HL-60/S4 treated with phorbol 12-myristate 13-acetate at 8.2 ng/mL for 4 days and 3 days (cell line): ENCODE measurements at regions not wholly inside any gene's neighbourhood (a gene's known extent, or its start where the extent isn't known, plus 50 kb on each side); places are given as distances from the start of the nearest gene placed in this dataset.
"Not testable (repeated sequence)": the region's sequence is repeated elsewhere in the genome, so short reads cannot be mapped to it uniquely, and the experiment has no call there.

Experiments used
- in situ Hi-C: fragments of 300-500 bp; cut with MboI; formaldehyde crosslinking; loops from 2 replicates; pipeline ENCODE4 v1.15.0; 2022; ENCODE audit warnings: low sequenced_read_pairs

DNA sequence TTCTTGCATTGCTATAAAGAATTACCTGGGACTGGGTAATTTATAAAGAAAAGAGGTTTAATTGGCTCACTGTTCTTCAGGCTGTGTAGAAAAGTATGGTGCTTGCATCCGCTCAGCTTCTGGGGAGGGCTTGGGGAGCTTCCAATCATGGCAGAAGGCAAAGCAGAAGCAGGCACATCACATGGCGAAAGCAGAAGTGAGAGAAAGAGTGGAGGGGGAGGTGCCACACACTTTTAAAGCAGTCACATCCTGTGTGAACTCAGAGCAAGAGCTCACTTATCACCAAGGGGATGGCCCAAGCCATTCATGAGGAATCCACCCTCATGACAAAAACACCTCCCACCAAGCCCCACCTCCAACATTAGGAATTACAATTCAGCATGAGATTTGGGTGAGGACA, 303.5 kb downstream of the OTUD1 start:
- in situ Hi-C loops = no loop called here

DNA sequence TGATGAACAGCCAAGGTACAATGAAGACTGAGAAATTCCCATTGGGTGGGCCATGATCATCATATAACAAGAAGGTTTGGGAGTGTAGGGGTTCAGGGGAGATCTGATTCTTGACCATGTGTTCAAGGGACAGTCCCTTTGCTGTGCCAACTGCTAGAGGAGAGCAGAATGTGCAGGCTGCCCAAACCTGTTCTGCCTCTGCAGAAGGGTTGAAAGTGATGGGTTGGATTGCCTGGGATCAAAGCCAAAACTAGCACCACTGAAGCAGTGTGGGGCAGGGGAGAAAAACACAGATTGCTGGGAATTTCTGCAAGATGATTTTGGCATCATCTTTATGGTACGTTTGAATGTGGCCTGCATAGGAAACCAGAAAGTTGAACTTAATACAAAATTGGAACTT, 303.9 kb downstream of the OTUD1 start:
- in situ Hi-C loops = no loop called here

DNA sequence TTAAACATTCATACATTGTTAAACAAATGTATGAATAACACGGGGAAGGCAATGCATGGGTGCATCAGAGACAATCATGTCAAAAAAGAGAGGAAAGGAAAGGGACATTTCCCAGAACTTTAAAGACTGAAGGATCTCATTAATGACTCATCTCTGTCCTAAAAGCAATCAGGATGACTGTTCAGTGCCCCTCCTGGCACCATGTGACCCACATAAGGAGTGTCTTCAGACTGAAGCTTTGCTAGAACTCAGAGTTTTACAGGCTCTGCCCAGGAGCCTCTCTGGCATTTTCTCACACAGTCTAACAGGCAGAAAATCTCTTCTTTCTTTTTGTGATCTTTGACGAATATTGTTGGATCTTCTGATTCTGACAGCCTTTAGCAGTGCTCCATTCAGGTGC, 315.3 kb downstream of the OTUD1 start:
- in situ Hi-C loops = no loop called here

DNA sequence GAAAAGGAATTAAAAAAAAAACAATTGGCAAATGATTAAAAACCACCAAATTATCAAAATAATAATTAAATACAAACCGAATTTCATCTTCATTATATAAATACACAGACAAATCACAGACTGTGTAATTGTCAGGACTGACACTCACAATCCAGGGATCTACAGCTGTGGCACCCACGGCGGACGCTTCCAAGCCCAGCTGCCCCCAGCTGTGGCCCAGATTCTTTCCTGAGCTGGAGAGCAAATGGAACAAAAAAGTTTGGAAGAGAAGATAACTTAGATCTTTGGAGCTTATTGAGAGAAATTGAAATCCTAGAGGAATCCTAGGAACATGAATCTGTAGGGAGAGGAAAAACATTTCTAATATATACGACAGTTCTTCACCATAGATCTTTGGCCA, 316.1 kb downstream of the OTUD1 start:
- in situ Hi-C loops = no loop called here

DNA sequence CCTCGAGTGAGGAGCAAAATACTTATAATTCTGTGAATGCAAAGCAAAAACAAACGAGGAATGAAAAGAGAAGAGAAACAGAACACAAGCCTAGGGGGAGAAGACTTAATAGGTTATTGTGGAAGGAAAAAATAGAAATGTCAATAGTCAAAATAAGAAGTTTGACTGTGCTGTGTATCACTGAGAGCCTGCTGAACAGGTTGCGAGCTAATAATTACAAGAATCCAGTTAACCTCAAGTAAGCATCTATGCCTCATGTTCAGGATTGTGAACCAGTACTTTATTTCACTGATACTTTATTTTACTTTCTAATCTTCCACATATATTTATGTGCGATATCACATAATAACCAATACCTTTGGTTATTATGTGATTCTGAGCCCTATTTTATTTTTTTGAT, 316.7 kb downstream of the OTUD1 start:
- in situ Hi-C loops = no loop called here

DNA sequence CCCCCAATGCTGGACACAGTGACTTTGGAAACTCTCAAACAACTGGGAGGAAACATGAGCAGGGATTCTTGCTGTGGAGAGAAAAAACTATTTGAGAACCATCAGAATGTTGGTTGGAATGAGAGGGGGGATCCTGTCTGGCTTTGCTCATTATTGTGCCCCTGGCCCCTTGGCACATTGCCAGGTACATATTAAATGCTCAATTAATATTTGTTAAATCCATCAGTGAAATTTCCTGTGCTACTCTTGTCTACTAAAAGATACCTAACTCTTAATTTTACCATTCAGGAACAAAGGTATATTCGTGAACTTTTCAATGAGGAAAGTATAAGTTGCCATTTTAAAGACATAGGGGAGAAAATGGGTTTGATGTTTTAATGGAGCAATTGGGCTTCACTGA, 329.4 kb downstream of the OTUD1 start:
- in situ Hi-C loops = no loop called here

DNA sequence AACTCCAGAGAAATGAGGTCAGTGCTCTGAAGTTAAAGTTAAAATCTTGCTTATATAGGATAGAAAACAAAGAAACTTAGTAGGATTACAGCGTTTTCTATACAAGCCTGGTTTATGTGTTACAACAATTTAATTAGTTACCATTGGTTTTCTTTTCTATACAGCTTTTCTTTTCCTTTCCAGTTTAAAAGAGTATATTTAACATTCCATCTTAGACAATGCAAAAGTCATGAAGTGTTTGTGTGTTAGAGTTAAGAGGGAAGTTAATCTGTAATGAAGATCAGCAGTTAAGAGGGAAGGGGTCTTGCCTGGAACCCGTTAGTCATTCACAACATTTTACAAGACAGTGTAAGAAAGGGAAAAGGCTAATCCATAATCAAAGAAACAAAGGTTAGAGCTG, 338.3 kb downstream of the OTUD1 start:
- in situ Hi-C loops = no loop called here

DNA sequence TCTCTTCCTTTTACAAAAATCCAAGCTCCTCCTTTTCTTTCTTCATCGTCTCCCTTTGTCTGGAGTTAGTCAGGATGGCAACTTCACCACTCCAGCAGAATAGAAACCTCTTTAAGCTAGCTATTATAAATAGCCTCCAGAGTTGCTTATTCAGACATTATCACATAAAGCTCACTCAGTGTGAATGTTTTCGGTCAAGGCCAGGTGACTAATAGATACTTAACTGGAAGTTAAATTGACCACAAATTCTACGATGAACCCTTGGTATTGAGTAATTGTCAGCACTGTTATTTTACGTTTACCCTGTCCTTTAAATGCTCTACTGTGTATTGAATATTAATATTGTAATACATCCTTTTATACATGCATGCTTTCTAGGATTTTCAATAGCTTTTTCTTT, 340.4 kb downstream of the OTUD1 start:
- in situ Hi-C loops = no loop called here

DNA sequence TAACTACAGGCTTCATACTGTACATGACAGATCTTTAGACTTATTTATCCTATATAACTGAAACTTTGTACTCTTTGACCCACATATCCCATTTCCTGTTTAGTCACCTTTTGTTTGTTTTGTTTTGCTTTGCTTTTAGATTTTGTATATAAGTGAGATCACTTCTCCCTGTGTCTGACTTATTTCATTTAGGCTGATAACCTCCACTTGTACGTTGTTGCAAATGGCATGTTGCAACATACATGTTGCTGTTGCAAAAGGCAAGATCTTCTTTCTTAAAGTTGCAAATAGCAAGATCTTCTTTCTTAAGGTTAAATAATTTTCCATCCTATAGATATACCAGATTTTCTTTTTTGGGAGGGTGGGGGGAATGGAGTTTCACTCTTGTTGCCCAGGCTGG, 341.5 kb downstream of the OTUD1 start:
- in situ Hi-C loops = no loop called here

DNA sequence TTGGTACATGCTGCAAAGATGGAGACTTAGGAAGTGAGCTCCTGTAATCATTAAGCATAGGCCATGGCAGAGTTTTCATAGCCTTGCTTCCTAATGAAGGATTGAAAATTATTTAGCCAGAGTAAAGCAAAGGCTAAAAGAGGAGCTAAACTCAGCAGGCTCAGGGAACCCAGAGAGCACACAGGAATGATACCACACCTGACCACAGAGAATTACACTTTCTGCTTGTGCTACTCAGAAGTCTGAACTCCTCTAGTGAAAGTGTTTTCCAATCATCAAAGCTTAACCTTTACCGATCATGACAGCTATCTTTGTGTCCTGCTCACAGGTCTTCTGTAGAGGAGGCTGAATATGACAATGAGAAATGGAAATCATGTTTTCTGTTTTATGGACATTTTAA, 347.7 kb downstream of the OTUD1 start:
- in situ Hi-C loops = no loop called here

DNA sequence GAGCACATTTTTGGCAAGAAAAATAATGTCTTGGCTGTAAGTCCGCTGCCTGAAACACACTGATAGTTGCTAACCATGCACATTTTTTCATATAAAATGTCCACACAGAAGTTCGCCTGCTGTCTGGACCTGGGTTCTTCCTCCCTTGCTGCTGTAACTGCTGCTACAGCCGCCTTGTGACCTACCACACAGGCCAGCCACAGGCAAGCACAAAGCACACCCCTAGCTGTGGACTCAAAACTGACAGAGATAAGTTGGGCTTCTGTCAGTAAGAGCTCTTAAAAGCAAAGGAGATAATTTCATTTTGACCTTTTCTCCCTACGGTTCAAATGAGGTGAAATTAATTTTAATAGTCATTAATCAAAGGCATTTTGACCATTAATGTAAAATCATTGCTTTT, 354.7 kb downstream of the OTUD1 start:
- in situ Hi-C loops = no loop called here

DNA sequence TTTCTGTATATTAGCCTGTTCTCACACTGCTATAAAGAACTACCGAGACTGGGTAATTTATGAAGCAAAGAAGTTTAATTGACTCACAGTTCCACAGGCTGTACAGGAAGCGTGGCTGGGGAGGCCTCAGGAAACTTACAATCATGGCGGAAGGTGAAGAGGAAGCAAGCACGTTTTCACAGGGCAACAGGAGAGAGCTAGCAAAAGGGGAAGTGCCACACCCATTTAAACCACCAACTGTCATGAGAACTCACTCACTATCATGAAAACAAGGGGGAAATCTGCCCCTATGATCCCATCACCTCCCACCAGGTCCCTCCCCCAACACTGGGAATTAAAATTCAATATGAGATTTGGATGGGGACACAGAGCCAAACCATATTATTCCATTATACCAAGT, 358.6 kb downstream of the OTUD1 start:
- in situ Hi-C loops = not testable (repeated sequence)

DNA sequence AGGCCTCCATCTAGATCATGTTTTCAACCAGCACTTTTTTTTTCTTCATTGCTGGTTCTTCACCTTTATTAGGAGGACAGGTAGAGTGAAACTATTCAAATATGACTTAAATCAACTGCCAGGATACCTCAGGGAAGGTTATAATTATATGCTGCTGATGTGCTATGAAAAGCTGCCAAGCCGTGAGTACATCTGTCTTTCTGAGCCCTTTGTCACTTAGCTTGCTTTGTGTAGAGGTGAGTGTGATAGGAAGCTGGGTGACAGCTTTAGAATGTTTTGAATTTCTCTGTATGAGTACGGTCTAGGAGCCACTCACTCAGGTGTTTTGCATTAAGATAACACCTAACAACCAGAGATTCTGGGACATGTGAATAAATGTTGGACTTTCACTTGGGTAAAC, 365.2 kb downstream of the OTUD1 start:
- in situ Hi-C loops = no loop called here

DNA sequence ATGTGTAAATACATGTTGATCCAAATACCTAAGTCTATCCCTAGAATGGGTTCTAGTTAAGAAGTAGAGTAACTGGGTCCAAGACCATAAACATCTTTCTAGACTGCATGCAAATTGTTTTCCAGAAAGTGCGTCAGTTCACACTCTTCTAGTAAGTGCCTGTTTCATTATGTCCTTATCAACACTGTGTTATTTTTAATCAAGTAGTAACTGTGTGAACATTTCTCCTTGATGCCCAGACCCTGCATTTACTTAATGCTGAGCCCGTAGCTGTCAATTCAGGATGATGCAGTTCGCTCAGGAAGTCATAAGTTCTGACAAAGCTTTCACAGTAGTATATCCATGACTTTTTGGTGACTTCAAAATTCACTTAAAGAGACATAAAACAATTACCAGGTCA, 374.8 kb downstream of the OTUD1 start:
- in situ Hi-C loops = no loop called here

DNA sequence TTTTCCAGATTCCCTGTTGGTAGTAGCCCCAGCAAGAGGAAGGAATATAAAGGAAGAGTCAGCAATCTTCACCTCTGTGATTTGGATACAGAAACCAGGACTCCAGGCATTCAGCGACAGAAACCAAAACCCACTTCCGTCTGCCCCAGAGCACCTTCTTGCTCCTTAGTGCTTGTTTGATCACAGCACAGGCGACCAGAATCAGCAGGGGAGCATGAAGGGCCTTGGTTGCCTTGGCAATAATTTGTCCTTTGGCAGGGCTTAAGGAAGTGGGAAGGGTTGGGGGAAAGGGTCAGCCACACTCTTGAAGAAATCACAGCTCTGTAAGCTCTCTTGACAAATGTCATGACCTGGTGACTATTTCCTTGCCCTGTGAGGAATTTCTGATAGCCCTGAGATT, 379.6 kb downstream of the OTUD1 start:
- in situ Hi-C loops = no loop called here

DNA sequence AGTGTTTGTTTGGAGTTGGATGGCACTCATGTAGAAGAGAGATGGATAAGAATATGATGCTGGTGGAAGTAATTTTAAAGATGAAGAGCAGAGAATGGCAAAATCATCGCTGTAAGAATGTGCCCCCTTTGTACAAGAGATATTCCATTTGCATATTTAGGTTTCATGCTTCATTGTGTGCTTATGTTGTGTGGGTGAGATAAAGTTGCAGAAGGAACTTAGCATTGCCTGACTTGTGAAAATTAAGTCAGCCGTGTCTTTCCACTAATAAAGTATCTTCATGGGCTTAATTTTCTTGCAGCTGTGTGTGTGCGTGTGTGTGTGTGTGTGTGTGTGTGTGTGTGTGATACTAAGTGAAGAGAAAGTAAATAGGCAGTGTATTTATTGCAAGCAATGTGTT, 381.9 kb downstream of the OTUD1 start:
- in situ Hi-C loops = no loop called here

DNA sequence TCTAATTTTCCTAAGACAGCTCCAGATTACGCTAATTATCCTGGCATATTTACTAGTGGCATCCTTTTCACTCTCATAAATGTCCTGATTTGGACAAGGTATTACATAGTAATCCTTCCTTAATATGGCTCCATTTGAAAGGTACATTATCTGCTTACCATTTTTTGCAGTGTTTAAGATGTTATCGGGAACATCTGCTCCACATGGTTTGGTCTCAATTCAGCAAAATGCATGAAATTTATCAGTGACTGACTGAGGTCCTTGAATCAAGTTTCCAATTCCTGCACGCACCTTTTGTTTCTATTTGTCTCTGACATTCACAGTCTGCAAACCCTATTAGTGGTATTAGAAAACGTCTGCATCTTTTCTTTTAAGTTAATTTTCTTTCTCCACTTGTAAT, 384.1 kb upstream of the KIAA1217 start:
- in situ Hi-C loops = no loop called here

DNA sequence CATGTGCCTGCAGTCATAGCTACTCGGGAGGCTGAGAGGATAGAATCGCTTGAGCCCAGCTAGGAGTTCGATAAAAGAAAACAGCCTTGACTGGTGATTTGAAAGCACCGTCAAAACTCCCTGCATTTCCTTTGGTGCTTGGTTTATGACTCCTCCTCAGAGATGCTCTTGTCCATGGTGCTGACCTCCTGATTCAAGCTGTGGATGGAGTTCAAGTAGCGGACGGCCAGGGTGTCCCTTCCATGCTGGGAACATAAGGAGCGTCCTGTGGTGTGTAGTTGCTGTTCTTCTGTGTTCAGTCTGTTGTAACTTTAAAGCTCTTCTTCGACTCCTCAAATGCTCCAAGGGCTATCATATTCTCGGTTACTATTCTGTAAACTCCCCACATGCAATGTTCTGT, 382.5 kb upstream of the KIAA1217 start:
- in situ Hi-C loops = no loop called here

DNA sequence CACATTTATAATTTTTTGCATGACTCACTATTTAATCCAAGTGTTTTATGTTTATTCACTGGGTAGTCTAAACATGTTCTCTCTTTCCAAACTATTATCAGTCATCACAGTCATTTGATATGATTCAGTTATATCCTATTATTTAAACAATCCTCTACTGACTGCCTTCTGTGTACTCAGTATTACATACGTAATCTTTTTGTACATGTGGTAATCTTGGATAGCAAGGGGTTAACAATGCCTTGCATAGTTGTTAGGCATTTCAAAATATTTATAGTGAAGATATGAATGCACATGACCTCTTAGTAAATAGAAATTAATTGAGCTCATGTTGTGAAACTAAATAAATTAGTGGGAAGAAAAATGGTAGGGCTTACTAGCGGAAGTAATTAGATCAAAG, 379.4 kb upstream of the KIAA1217 start:
- in situ Hi-C loops = no loop called here

DNA sequence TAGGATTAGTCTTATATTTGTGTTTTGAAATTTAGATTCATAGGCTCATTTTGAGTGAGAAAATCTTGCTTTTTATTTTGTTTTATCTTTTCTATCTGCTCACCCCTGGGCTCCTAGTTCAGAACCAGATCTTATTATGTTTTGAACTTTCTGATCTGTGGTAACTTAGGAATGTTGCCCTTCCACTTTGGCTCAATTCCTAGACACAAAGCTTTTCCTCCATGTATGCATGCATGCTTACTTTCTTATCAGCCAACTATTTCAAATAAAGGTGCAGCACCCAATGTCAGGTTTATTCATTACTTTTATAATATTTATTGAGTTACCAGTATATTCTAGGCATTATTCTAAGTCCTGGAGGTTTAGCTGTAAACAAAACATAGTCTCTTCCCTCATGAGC, 374.8 kb upstream of the KIAA1217 start:
- in situ Hi-C loops = no loop called here

DNA sequence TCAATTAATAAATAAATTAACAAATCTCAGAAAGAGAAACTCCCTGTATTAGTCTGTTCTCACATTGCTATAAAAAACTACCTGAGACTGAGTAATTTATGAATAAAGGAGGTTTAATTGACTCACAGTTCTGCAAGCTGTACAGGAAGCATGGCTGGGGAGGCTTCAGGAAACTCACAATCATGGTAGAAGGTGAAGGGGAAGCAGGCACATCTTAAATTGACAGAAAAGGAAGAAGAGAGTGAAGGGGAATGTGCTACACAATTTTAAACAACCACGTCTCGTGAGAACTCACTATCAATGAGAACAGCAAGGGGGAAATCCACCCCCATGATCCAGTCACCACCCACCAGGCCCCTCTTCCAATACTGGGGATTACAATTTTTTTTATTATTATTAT, 358.3 kb upstream of the KIAA1217 start:
- in situ Hi-C loops = no loop called here

DNA sequence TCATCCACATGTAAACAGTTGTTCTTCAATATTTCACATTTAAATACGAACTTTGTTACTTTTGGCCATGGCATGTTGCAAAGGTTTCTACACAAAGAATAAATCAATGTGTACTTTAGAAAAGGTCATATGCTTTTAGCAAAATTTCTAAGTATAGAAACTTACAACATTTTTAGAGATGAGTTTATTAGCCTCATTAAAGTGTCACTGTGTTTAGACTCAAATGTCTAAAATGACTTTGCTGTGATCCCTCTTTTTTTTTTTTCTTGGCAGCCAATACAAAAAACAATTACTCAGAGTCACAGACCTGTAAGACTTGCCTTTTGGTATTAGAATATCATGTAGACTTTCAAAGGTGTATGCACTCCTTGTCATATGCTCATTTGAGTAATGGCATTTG, 349.3 kb upstream of the KIAA1217 start:
- in situ Hi-C loops = no loop called here

DNA sequence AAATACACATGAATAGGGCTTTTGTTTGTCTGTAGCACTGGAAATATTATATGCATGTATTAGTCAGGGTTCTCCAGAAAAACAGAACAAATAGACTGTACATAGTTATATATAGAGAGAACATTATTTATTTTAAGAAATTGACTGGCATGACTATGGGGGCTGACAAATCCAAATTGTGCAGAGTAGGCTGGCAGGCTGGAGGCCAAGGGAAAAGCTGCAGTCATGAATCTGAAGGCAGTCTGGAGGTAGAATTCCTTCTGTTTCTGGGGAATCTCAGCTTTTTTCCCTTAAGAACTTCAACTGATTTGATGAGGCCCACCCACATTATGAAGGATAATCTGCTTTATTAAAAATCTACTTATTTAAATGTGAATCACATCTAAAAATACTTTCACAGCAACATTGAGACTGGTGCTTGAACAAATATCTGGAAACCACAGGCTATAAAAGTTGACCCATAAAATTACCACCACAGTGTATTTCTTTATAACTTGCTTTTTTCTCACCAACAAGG, 344.2 kb upstream of the KIAA1217 start:
- in situ Hi-C loops = no loop called here

DNA sequence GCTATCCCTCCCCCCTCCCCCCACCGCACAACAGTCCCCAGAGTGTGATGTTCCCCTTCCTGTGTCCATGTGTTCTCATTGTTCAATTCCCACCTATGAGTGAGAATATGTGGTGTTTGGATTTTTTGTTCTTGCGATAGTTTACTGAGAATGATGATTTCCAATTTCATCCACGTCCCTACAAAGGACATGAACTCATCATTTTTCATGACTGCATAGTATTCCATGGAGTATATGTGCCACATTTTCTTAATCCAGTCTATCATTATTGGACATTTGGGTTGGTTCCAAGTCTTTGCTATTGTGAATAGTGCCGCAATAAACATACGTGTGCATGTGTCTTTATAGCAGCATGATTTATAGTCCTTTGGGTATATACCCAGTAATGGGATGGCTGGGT, 342.0 kb upstream of the KIAA1217 start:
- in situ Hi-C loops = not testable (repeated sequence)
